HG02642 (cell line): ENCODE measurements at regions not wholly inside any gene's neighbourhood (a gene's known extent, or its start where the extent isn't known, plus 50 kb on each side); places are given as distances from the start of the nearest gene placed in this dataset.
"Not testable (repeated sequence)": the region's sequence is repeated elsewhere in the genome, so short reads cannot be mapped to it uniquely, and the experiment has no call there.

ENCODE experiments used
- ATAC-seq: cut with Tn5 transposase; IDR thresholded peaks from one replicate; pipeline ENCODE4 v1.9.1; 2021; ENCODE audit warnings: mild to moderate bottlenecking; ENCODE audit not compliant: unreplicated experiment, poor library complexity

- no peak for ATAC-seq
These were observed 817.2 kb upstream of the CADM2 start for GRCh38 chr3:84141571-84141970.

- ATAC-seq: no peak
These were observed 793.5 kb upstream of the CADM2 start for GRCh38 chr3:84165328-84165727.

GRCh38 chr3:84175449-84175848 is 783.3 kb upstream of the CADM2 start:
- ATAC-seq: no peak

DNA sequence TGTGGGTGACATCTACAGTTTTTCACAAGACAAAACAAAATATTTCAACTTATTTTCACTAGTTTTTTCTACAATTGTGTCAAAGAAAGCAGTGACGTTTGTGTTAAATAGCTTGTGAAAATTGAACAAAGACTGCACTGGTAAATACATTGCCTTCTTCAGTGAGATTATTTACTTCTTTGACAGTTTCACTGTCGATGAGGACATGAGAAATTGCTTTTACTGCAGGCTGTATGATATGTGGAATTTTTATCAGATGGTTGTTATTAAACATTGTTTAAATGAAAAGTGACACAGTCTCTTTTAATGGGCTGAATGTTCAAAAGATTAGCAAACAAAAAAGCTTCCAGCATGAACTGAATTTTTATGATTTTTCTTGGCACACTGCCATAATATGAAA is 773.9 kb upstream of the CADM2 start:
- ATAC-seq: no peak

- ATAC-seq: no peak
These were observed 764.8 kb upstream of the CADM2 start for GRCh38 chr3:84194029-84194428.

GRCh38 chr3:84209474-84209873 is 749.3 kb upstream of the CADM2 start:
- ATAC-seq: no peak

GRCh38 chr3:84223512-84223911 is 735.3 kb upstream of the CADM2 start:
- ATAC-seq: no peak

DNA sequence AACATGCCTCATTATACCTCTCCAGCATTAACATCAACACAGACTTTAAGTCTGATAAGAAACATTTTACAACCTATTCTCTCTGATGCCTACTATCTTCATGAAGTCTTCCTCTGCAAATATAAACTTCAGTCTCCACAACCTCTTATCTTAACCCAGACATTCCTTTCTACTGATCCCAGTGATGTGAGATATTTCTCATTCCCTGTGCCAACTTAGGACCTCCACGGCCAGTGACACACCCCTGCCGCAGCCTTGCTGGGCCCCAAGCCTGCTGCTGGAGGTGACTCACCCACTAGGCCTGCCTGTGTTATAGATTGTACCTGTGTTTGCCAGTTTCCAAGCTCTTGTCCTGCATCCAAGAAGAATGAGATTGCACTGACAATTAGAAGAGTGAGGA is 734.5 kb upstream of the CADM2 start:
- ATAC-seq: no peak

- ATAC-seq: no peak
These were observed 722.5 kb upstream of the CADM2 start for GRCh38 chr3:84236261-84236660.

GRCh38 chr3:84245789-84246188 is 713.0 kb upstream of the CADM2 start:
- ATAC-seq: no peak

GRCh38 chr3:84260596-84260995 is 698.2 kb upstream of the CADM2 start:
- ATAC-seq: no peak

DNA sequence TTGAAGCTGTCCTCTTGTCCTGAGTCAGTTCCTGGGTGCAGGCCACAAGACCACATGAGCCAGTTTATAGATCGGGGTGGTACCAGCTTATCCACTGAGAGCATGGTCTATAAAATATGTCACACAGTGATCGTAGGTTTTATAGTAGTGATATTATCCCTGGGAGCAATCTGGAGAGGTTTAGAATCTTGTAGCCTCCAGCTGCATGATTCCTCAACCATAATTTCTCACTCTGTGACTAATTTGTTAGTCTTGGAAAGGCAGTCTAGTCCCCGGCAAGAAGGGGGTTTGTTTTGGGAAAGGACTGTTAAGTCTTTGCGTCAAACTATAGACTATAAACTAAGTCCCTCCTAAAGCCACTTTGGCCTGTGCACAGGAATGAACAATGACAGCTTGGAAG is 693.0 kb upstream of the CADM2 start:
- ATAC-seq: no peak

DNA sequence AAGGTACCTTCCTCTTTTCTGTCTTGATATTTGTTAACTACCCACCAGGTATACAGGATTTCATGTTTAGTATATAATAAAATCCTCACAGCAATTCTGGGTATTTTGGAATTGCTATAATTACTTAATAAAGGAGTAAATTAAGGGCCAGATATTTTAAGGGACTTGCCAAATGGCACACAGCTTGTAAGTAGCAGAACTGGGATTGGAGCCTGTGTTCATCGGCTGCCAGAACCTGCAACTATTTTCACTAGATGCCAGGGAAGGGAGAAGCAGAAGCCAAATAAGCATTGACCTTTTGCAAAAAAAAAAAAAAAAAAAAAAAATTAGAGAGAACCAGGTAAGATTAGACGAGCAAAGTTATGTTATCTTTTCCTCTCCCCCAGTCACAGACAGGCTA is 683.3 kb upstream of the CADM2 start:
- no peak for ATAC-seq

DNA sequence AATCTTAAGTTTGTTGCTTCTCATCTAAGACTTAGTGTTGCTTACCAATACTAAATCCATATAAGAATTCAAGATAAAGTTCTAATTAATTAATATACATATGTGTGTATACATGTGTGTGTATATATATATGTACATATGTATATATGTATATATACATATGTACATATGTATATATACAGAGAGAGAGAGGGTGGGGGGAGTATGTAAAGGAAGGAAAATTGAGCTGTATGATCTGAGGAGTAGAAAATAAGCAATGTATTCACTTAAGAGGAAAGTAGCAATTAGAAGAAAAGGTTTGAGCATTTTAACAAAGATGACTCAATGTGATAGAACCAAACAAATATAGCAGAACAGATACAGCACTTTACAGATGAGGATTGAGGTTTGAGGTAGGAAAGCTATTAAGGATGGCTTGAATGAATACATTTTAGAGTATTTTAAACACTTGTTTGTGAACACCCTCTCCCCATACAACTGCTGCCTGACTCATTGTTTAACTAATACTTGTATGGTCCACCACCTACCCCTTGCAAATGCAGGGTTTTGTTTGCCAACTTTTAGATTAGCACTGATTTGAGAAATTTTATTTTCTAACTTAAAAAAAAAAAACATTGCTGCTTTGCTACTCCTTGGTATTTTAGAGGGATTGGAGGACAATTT is 681.1 kb upstream of the CADM2 start:
- ATAC-seq: no peak

DNA sequence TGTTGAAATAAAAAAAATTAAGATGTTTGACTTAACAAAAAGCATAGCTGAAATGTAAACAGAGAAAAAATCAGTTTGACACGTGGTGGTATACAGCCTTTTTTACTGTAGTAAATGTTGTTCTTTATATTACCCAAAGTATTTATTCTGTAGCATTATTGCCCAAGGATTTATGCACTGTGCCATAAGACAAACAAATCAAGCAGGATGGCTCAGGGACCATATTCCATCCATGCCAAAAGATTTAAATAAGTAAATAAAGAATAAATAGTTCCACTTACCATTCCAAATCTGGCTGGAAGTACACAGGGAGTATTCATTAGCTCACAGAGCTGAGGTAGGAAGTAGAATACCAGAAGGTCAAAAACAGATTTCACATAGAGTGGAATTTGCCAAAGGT is 666.7 kb upstream of the CADM2 start:
- no peak for ATAC-seq

GRCh38 chr3:84299329-84299728 is 659.5 kb upstream of the CADM2 start:
- ATAC-seq: no peak

DNA sequence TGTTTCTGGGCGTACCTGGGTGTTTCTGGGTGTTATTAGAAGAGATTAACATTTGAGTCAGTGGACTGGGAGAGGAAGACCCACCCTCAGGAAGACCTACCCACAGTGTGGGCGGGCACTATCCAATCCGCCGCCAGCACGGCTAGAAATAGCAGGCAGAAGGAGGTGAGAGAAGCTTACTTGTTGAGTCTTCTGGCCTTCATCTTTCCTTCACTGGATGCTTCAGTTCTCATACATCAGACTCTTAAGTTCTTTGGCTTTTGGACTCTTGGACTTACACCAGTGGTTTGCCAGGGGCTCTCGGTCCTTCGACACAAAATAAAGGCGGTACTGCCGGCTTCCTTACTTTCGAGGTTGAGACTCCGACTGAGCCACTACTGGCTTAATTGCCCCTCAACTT is 654.6 kb upstream of the CADM2 start:
- no peak for ATAC-seq

DNA sequence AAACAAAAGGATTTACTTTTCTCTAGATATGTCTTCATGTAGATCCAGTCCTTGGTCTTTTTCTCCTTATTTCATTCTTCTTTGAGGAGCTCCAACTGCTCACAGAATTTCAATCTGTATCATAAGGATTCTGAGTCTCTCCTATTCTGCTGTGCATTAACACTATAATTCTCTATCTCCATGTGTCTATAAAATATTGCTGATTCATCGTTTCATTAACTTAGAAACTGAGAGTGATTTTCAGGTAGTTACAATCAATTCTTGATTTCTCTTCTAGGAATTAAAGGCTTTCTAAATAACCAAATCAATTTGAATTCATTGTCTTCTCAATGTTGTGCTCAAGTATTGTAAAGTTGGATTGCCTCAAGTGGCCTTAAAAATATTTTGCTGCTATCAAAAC is 651.5 kb upstream of the CADM2 start:
- ATAC-seq: no peak

DNA sequence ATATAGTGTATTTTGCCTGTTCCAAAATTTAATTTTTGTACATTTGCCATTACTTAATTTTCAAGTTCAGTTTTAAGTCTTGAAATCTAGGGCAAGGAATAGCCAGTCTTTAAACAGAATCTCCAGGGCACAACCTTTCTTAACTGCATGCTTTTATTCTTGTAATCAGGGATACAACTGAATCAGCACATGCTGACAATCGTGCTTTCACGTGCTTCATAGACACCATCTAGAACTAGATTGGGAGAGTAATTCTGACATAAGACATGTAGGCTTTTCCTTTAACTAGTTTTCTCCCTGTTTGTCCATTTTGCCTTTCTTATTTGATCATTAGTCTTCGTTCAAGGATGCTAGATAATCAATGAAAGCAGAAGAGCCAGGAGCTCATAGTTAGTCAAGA is 650.4 kb upstream of the CADM2 start:
- no peak for ATAC-seq

DNA sequence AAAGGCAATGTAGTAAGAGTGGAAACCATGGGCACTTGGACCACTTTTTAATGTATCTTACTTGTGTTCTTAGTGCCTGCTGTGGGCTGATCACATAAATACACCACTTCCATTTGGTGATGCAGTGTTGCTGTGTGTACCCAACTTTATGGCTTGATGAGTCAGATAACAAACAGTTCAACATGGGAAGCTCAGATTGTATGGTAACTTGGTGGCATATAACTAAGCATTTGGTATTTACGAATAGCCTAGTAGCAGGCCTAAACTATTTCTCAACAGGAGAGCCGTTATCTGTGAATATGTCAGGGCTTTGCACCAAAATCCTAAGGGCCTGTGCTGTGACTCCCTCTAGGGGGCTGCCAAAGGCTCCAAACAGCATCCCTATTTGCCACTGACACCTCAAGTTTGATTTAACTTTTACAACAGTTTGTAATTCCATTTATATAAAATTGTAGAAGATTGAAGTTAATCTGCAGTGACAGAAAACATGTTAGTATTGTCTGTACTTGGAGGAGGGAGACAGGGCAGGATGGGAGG is 640.4 kb upstream of the CADM2 start:
- no peak for ATAC-seq

- not testable (repeated sequence) for ATAC-seq
These were observed 593.1 kb upstream of the CADM2 start for GRCh38 chr3:84365563-84366278.
